A204.1 (cell line): ENCODE measurements at regions not wholly inside any gene's neighbourhood (a gene's known extent, or its start where the extent isn't known, plus 50 kb on each side); places are given as distances from the start of the nearest gene placed in this dataset.

ENCODE experiments used
- FAIRE-seq: peaks from 2 replicates; lab custom pipeline; 2012; peaks lifted over from hg19 to GRCh38; lab: Jason Lieb, UNC

GRCh38 chr13:105918842-105919741 lies 616.4 kb downstream of the EFNB2 start:
- no peak for FAIRE-seq

DNA sequence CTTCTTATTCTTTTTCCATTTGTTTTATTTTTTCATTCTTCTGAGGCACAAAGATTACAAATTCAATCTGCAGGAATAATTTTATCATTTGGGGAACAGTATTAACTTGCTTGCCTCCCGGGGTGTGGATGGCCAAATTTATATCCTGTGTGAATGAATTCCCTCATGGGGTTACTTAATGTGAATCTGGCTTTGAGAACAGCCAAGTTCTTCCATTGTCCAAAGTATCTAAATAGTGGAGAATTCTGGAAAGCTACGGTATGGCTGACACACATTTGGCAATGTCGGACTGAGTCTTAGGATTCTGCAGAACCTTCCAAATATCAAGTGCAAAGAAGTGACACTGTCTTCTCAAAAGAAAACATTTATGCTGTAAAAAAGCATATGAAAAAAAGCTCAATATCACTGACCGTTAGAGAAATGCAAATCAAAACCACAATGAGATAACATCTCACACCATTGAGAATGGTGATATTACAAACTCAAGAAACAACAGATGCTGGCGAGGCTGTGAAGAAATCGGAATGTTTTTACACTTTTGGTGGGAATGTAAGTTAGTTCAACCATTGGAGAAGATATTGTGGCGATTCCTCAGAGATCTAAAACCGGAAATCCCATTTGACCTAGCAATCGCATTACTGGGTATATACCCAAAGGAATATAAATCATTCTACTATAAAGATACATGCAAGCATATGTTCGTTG lies 620.2 kb downstream of the EFNB2 start:
- FAIRE-seq, result no peak

DNA sequence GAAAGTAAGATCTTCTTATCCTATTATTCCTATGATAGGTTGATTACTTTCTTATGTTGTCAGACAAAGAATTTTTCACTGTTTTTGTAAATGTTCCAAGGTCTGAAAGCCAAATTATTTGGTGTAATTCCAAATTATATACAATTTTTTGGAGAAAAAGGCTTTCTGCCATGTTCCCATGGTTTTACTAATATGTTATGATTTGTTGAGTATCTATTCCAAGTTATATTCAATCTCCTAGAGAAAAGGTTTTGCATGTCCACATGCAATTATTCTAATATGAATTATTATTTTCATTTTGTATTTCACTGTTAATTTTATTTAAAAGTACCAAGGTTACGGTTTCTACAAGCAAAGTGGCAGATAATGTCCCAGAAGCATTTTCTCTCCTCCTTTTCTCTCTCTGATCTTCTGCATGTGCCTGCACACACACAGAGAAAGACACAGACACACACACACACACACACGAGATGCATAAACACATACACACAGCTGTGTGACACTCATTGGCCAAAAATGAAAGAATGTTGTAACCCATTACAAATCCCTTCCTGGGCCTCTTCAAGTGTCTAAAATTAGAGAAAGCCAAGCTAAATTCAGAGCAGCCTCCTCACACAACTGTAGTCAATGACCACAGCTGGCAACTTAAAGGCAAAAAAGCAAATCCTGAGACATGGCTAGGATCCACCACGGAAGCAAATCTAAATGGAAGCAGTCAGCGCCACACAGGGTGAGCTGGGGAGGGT lies 621.0 kb downstream of the EFNB2 start:
- FAIRE-seq, result no peak

GRCh38 chr13:105908586-105908985 lies 626.9 kb downstream of the EFNB2 start:
- FAIRE-seq, result no peak

DNA sequence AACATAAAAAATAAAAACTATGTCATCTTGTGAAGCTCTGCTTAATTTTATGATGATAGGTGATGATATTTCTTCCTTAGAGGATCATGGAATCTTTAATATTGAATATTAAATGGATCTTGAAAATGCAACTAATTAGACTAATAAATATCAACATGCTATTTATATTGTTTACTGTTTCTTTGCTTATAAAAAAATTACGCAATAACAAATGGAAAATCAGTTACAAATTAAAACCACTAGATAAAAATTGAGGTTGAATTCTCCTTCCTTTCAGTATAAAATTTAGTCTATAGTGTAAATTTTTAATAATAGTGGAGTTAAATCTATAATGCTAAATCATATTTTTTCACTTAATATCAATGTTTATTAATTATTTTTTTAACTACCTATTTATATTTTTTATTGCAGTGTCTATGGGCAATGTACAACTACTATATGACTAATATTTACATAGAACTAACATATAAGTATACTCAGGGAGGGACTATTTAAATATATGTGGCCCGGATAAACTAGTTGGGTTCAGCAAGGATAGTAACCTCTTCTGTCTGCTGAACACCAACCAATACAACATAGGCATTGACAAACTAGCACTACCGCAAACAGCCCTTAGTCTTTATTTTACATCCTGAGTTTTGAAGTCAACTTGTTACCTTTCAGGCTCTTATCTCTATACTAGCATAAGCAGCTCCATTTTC lies 628.0 kb downstream of the EFNB2 start:
- peak; percentile 29 for FAIRE-seq

DNA sequence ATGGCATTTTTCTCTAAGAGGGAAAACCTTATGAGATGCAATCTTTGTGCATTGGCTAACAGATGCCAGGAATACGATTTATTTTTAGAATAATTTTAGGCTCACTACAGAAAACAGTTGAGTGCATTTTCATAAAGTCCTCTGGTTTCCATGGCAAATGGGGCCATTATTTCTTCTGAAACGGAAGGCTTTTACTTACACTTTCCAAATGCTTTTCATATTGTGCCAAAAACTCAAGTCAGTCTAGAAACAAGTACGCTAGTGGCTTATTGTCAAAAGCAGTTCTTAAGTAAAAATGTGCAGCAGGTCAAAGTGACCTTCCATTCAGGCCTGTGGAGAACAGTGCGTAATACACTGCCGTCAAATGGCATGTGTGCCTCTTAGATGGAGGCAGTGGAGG lies 628.7 kb downstream of the EFNB2 start:
- FAIRE-seq, result no peak

- no peak for FAIRE-seq
Observed at GRCh38 chr13:105904034-105904742, 631.3 kb downstream of the EFNB2 start.

DNA sequence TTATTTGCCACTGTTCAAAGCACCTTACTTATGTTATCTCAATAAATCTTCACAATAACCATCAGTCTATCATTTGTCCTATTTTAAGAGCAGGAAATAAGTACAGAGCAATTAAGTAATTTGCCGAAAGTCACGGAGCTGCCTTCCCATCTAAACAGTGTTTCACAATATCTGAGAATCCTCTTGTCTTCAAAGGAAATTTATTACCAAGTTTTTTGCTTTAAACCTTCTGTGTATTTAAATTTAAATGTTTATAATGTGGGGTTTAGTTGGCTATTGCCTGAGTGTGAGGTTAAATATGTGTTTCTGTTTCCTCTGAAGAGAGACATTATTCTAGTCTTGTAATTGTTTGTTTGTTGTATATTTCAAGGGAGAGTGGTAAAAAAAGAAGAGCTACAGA lies 633.1 kb downstream of the EFNB2 start:
- FAIRE-seq, result no peak

DNA sequence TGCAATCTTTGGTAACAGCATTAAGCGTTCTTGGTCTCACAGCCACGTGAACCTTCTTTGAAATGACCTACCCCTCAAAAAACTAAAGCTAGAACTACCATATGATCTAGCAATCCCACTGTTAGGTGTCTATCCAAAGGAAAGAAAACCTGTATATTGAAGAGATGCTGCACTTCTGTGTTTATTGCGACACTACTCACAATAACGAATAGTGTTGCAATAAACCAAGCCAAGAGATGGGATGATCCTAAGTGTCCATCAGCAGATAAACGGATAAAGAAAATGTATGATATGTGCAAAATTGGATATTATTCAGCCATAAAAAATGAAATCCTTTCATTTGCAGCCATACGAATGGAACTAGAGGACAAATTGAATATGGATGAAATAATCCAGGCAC lies 637.9 kb downstream of the EFNB2 start:
- FAIRE-seq, result no peak

DNA sequence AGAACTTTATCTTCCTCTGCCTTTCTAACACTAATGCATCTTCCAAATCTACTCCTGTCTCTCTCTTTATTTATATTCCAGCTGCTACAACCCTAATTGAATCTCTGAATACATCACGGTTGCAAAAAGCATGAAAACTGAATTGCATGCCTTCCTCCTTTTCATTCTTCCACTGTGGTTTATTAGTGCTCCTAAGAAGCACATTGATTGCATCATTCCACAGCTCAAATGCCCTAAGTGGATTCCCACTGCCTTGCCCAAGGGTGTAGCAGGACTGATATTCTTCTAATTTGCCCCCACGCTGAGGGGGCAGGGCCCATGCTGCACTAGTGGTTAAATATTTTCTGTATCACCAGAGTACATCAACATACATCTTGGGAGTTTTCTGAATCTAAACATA lies 640.8 kb downstream of the EFNB2 start:
- no peak for FAIRE-seq

- FAIRE-seq, result no peak
Observed at GRCh38 chr13:105890509-105890908, 645.0 kb downstream of the EFNB2 start.

DNA sequence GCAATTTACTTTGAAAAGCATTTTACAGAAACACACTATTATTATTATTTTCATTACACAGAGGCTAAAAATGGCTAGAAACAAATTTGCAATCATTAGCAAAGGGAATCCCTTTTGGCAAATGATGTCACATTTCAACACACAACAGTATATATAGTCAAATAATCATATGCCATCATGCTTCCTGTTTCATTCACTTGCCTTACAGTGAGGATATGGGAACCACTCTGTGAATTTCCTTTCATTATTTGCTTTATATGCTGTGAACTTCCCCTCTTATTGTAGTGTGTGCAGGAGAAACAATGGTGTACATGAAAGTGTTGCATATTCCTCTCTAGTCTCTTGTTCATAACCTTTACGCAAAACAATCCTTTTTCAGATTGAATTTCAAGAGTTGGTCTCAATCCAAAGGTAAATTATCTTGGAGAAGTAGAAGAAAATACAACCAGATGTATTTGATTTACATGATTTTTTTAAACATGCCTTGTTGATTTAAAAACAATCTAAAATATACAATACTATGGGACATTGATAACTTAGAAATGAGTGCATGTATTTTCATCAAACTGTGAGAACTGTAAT lies 657.3 kb downstream of the EFNB2 start:
- no peak for FAIRE-seq

GRCh38 chr13:105874814-105875213 lies 660.6 kb downstream of the EFNB2 start:
- FAIRE-seq, result no peak

DNA sequence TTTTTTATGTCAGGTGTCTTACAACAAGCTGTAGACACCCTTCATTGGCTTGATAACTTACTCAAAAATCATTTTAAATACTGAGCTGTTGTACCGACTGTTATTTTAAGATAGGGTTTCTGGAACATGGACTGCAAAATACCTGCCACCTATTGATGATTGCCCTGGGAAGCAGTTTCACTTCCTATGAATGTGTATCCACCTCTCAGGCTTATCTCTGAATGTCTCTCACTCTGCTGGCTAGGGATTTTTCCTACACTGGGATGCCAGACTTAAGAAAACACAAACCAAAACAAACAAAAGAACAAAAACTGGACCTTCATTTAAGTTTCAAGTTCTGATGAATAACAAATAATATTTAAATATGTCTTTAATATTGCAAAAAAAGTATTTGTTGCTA lies 663.7 kb downstream of the EFNB2 start:
- no peak for FAIRE-seq

DNA sequence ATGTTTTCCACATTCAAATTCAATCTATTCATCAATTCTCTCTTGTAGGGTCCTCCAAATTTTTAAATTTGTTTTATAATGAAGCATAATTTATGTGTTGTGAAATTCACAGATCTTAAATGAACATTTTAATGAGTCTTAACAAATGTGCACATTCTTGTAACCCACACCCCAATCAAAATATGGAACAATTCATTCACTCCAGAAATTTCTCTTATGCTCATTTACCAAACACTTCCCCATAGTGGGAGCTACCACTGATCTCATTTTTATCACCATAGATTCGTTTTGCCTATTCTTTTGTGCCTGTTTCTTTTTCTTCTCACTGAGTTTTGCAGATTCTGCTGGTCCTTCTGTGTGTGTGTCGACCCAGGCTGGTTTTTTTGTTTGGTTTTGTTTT lies 664.1 kb downstream of the EFNB2 start:
- FAIRE-seq, result no peak

DNA sequence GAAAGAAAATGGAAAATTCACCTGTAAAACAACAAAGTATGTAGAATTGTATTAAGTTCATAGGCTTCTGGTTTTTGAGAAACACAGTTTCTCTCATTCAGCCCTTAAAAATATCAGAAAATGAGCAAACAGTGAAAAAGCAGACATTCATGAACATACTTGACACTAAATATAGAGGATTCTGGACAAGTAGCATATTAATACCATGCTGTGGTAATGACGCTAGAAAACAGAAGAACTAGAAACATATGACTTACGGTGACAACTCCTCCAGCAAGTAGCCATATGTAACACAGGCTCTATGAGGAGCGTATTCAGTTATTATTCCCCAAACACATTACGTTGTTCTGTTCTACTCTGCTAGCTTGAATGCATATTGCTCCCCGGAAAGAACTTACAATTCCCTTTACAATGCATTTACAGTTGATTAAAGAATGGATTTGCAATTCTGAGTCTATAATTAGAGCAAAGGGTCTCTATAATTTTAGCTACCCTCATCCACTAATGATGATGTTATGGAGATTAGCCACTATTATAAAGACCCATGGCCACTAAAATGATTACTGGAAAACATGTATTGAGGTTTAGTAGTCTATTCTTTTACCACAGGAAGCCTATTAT lies 672.1 kb downstream of the EFNB2 start:
- no peak for FAIRE-seq

DNA sequence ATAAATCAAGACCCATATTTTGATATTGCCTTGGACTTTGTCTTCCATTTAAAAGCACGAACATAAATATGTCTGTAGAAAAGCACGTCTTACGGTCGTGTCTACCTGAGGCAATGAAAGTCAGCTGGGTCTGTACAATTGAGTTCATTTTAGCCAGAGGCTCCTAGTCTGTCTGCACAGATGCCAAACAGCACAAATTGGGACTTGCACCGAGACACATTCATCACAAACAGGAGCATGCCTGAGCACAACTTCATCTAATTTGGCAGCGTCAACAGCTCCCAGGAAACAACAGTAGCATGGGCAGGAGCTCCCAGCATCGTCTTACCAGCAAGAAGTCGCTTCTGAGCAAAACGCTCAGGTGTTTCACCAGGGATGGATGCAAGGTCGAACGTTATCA lies 687.0 kb downstream of the EFNB2 start:
- no peak for FAIRE-seq

DNA sequence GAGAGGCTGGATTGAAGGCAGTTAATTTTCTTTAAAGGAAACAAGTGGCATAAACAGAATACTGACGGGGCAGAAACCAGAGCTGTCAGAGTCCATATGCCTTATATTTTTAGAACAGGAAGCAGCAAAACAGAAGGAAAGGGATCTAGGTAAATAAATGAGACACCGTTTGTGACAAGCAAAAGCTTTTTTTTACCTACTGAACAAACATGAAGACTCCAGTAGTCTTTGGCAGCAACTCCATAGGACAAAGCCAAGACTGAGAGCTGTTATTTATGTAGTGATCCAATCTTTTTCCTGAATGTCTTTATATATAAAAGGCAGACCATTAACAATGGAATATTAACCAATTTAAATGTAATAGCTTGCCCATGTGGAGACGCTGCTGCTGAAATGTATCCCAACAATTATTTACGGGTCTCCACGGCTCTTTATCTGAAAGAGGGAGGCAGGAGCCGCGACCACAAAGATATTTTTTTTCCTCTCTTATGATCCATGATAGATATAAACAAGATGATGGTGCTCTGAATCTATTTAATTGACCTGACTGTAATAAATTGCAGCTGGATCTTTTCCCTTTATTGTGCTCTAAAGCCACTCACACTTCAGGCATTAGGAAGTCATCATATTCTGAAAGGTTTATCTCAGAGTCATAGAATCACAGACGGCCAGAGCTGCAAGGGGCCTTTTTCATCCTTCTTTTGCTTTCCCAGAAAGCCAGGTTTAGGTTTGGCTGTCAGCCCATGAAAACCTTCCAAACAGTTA lies 687.8 kb downstream of the EFNB2 start:
- FAIRE-seq, result no peak

- FAIRE-seq, result no peak
Observed at GRCh38 chr13:105846923-105847322, 688.5 kb downstream of the EFNB2 start.

DNA sequence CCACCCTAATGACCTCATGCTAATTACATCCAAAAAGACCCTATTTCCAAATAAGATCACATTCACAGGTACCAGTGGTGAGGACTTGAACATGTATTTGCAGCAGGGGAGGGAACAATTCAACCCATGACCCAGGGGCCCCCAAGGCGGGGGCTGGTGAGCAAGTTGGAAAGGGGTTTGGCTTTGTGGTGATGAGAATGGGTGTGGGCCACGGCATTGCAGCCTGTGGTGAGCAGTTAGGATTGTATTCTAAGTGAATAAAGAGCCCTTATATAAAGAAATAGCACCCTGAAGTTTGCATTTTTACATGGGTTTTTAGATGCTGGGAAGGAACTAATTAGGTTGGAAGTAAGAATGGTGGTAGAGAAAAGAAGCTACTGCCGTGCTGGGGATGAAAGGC lies 694.2 kb downstream of the EFNB2 start:
- FAIRE-seq, result no peak
